ENCODE measurements at regions not wholly inside any gene's neighbourhood (a gene's known extent, or its start where the extent isn't known, plus 50 kb on each side); places are given as distances from the start of the nearest gene placed in this dataset.
"Not testable (repeated sequence)": the region's sequence is repeated elsewhere in the genome, so short reads cannot be mapped to it uniquely, and the experiment has no call there.

GRCh38 chr3:105284876-105285275 lies 81.8 kb upstream of the ALCAM start:
- no peak for DNase-seq

- no peak for DNase-seq
Measured at GRCh38 chr3:105285653-105286241, 81.0 kb upstream of the ALCAM start.

- DNase-seq, result no peak
Measured at GRCh38 chr3:105293441-105293840, 73.3 kb upstream of the ALCAM start.

GRCh38 chr3:105296182-105296822 lies 70.4 kb upstream of the ALCAM start:
- not testable (repeated sequence) for DNase-seq

- DNase-seq, result no peak
Measured at GRCh38 chr3:105304487-105304886, 62.2 kb upstream of the ALCAM start.

GRCh38 chr3:105315144-105315543 lies 51.6 kb upstream of the ALCAM start:
- DNase-seq, result no peak

GRCh38 chr3:105315815-105316214 lies 50.9 kb upstream of the ALCAM start:
- DNase-seq, result no peak

GRCh38 chr3:105316331-105316730 lies 50.4 kb upstream of the ALCAM start:
- no peak for DNase-seq

Data from activated naive CD4-positive, alpha-beta T cell treated with Interleukin-2 at 50 U/mL for 16 hours (primary cell).